Ovary (tissue), 7 donors: ENCODE measurements at regions not wholly inside any gene's neighbourhood (a gene's known extent, or its start where the extent isn't known, plus 50 kb on each side); places are given as distances from the start of the nearest gene placed in this dataset.

ENCODE experiments used
- DNase-seq, 5 donors: peaks; one replicate each; pipeline ENCODE4 v3.0.0-alpha.2; 2019 to 2020
- H3K27ac ChIP-seq, 2 donors: fragments of 200-600 bp; one replicate each; pipeline versions ENCODE4 v1.5.1 to v1.8.0; 2019 to 2022
- H3K27me3 ChIP-seq: fragments of 200-600 bp; one replicate; pipeline ENCODE4 v1.8.0; 2022
- H3K36me3 ChIP-seq: fragments of 200-600 bp; sonication (generic); one replicate; pipeline ENCODE4 v1.5.1; 2019
- H3K4me1 ChIP-seq: one replicate; pipeline ENCODE4 v1.8.1; 2013; ENCODE audit warnings: mild to moderate bottlenecking, moderate library complexity; ENCODE audit not compliant: insufficient read depth
- H3K4me3 ChIP-seq: fragments of 200-600 bp; sonication (generic); one replicate; pipeline ENCODE4 v1.5.1; 2017
- H3K9me3 ChIP-seq, 2 donors: fragments of 200-600 bp in 1 of 2; sonication (generic) in 1 of 2; one replicate each; pipeline versions ENCODE4 v1.5.1 to v1.8.1; 2013 to 2019; ENCODE audit warnings: mild to moderate bottlenecking in 1 of 2, moderate library complexity in 1 of 2
- CTCF ChIP-seq, 3 donors: fragments of 450-650 bp in 2 of 3; fragments of 200-600 bp in 1 of 3; IDR thresholded peaks; one replicate each; pipeline versions ENCODE4 v1.5.1 to v1.8.0; 2016 to 2022; ENCODE audit warnings: antibody characterized with exemption in 3 of 3, mild to moderate bottlenecking in 1 of 3
- EP300 ChIP-seq: sonication (generic); formaldehyde crosslinking; IDR thresholded peaks from one replicate; pipeline ENCODE4 v1.6.1; 2017; ENCODE audit warnings: antibody characterized with exemption
- POLR2A ChIP-seq: fragments of 450-650 bp; IDR thresholded peaks from one replicate; pipeline ENCODE4 v1.6.1; 2017; ENCODE audit warnings: antibody characterized with exemption, mild to moderate bottlenecking, moderate library complexity
- WGBS, 3 donors: extraction: QIAGEN DNeasy Blood & Tissue Kit in 1 of 3; methylation state at CpG; one replicate each; pipeline versions ENCODE4 v1.1.5 to v1.1.7; 2013 to 2017; 5-methylcytosine and 5-hydroxymethylcytosine counted together
- intact Hi-C, 4 donors: fragments of 100-400 bp; cut with DNase I; formaldehyde crosslinking; loops; one replicate each; pipeline versions ENCODE4 v1.11.0 to v1.15.1; 2022 to 2023
- donor health status: DM: no; HTN: no; CAD: no; lungs with moderate emphysema.
- donor health status: DM: no; HTN: no; CAD: no.
- donor health status: Bipolar disorder and iron deficiency.
- donor health status: DM: no; HTN: no; CAD: no.
- donor health status: DM: yes; HTN: yes; CAD: no.

DNA sequence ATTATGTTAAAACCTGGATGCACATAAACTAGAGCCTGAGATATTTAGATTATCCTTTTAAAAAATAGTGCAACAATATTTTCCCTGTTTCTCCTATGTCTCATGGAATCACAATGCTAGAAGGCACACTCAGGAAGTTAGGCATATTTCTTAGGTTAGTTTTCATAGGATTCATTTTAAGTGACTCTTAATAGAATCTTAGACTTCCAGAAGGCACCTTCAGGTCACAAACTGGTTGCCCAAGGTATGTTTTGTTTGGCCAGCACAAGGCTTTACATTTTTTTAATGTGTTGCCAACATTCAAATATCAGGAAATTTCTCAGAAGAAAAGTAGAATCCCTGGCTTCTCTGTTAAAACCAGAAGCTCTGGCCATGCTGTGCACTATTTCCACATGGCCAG, 129.3 kb downstream of the LNPK start:
- no peak for DNase-seq
- intact Hi-C loops: no loop called here
- Histone ChIP-seq H3K4me3 (no peak overlapping the region), H3K36me3 (no peaks in the 10 kb centered on the region), H3K9me3 (no peaks in the 10 kb centered on the region), H3K27ac (no peak overlapping the region), H3K4me1 (peaks cover 7% of the 10 kb centered on the region), H3K27me3 (no peaks in the 10 kb centered on the region)
- TF ChIP-seq CTCF (IDR thresholded peaks at IDR 0.05) (no peak), EP300 (no peak), POLR2A (no peak)

- DNase-seq: no peak
- no peaks in the 10 kb centered on the region for H3K27me3 ChIP-seq
- no peaks in the 10 kb centered on the region for H3K36me3 ChIP-seq
- no peak for TF ChIP-seq EP300
- TF ChIP-seq POLR2A: no peak
- TF ChIP-seq CTCF (IDR thresholded peaks at IDR 0.05): no peak
- no peak overlapping the region for H3K4me3 ChIP-seq
- intact Hi-C loops: no loop called here
- H3K27ac ChIP-seq: no peak overlapping the region
- WGBS, 3 donors: 25 to 46% (median 30%) methylated on average over 5 of the region's 5 CpGs
- no peaks in the 10 kb centered on the region for H3K9me3 ChIP-seq
- H3K4me1 ChIP-seq: peaks cover 7% of the 10 kb centered on the region
Observed at GRCh38 chr2:175872005-175872348, 130.1 kb downstream of the LNPK start.

DNA sequence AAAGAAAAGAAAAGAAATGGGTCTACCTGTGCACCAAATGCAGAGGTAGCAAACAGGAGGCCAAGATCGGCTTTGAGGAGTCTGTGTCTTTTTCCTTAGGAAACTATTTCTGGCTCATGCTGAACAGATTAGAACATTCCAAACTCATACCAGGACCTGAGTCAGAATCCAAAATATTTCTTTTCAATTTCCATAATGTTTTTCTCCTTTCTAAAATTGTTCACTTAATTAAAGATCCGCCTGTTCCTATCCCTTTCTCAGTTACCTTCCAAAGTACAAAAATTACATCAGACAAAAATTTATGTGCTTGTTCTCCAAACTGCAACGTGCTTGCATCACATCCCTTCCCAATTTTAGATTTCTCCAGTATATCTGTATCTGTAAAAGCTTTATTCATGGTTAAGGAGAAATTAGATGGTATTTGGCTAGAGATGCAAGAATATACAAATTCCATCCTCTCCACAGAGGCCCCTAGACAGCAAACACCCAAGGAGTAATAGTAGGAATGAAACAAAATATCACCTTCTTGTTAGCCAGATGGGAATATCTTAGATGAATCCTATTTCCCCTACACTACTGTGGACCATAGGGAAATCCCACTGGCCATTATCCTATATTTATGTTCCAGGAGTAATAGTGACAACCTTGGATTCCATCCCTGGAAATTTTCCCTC, 130.6 kb downstream of the LNPK start:
- no peaks in the 10 kb centered on the region for H3K27me3 ChIP-seq
- intact Hi-C loops: no loop called here
- TF ChIP-seq EP300 (no peak), POLR2A (no peak), CTCF (IDR thresholded peaks at IDR 0.05) (no peak)
- H3K4me3 ChIP-seq: no peak overlapping the region
- WGBS, 3 donors: 9 to 15% (median 12%) methylated on average over 3 of the region's 3 CpGs
- H3K4me1 ChIP-seq: peaks cover 7% of the 10 kb centered on the region
- no peak for DNase-seq
- no peaks in the 10 kb centered on the region for H3K9me3 ChIP-seq
- no peaks in the 10 kb centered on the region for H3K36me3 ChIP-seq
- H3K27ac ChIP-seq: no peak overlapping the region

DNA sequence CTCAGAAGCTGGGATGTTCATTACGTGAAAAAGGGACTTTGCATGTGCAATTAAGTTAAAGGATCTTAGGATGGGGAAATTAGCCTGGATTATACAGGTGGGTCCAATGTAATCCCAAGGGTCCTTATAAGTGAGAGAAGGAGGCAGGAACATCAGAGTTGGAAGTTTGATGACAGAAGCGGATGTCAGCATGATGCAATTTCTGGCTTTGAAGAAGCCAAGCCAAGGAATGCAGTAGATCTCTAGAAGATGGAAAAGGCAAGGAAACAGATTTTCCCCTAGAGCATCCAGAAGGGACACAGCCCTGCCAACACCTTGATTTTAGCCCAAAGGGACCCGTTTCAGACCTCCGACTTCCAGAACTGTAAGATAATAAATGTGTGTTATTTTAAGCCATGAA, 136.4 kb downstream of the LNPK start:
- Histone ChIP-seq H3K27me3 (no peaks in the 10 kb centered on the region), H3K4me3 (no peak overlapping the region), H3K36me3 (no peaks in the 10 kb centered on the region), H3K4me1 (peaks cover under 1% of the 10 kb centered on the region), H3K27ac (no peak overlapping the region), H3K9me3 (no peaks in the 10 kb centered on the region)
- TF ChIP-seq CTCF (IDR thresholded peaks at IDR 0.05) (no peak), POLR2A (no peak), EP300 (no peak)
- intact Hi-C loops: no loop called here
- 65 to 82% (median 81%) methylated on average over 4 of the region's 4 CpGs for WGBS, 3 donors
- no peak for DNase-seq
